GM21526 (cell line): ENCODE measurements at regions not wholly inside any gene's neighbourhood (a gene's known extent, or its start where the extent isn't known, plus 50 kb on each side); places are given as distances from the start of the nearest gene placed in this dataset.
"Not testable (repeated sequence)": the region's sequence is repeated elsewhere in the genome, so short reads cannot be mapped to it uniquely, and the experiment has no call there.

ENCODE experiments used
- ATAC-seq: cut with Tn5 transposase; IDR thresholded peaks from one replicate; pipeline ENCODE4 v1.9.1; 2021; ENCODE audit warnings: moderate library complexity; ENCODE audit not compliant: unreplicated experiment, low FRiP score

DNA sequence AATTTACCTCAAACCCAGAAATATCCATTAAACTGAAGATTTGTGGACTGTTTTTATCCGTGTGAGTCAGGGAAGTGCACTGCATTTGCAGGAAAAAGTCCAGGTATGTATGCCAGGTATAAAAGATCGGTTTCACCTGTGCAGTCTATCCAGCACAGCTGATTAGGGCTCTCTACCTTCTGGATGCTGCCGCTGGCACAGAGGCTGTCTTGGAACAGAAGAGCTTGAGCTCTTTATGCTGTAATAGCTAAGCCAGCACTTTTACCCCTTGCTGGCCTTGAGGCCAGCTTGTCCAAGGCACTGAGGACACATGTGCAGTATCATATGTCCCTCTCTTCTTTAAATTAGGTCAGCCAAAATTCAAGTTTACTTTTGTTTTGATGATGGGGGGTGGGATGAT, 851.0 kb downstream of the DIAPH3 start:
- ATAC-seq, result no peak

DNA sequence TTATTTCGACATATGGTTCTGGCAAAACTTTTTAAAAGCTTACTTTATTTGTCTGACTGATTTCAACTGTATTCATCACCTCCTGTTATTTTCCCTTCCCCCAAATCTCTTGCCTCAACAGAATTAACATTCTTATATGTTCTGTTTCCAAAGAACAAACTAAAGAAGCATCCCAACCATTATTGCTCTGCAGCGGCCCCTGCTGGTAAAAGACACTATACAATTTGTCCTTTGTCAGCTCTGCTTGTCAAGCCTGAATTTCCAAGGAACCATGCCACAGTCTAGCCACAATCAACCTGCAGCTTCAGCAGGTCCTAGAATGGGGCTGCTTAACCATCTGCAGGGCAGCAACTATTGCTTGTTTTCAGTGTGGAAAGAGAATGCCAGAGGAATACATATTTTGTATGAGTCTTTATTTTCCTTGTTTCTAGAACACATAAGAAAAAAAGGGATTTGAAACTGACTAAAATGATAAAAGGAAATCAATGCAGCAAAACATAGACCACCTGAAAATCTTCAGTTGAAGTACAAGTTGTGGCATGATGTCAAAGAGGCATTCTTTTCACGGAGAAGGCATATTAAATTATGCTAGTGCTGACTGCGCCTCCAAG, 845.3 kb downstream of the DIAPH3 start:
- peak; percentile 81 for ATAC-seq

DNA sequence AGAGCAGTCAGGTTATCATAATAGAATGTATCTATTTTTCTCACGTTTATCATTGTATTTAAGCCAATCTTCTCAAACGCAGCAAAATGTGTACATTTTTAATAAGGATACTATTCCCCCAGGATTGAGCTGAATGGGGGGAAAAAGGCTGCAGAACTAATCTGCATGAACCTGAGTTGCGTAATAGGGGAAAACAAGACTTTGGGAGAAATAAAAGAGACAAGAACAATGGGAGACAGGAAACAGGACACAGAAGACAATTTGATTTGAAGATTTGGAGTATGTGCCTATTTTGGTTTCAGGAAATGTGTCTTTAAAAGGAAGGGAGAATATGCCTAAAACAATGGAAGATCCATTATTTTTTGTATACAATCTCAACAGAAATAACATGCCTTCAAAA, 844.5 kb downstream of the DIAPH3 start:
- ATAC-seq, result no peak

DNA sequence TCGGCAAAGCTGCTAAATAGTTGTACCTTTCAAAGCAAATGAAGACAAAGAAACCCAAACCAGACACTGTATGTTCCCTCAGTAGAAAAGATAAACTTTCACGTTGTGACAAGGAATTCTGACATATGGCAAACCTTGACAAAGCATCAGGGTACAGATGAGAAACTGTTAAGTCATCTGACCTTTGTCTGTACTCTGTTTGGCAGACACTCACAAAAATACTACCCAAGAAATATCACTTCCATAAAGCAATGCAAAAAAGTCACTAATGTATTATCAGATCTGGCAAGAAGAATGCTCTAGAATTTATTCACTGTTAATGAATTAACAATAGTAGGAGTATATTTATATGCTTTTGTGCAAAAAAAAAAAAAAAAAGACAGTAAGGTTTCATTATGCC, 843.7 kb downstream of the DIAPH3 start:
- ATAC-seq, result no peak

DNA sequence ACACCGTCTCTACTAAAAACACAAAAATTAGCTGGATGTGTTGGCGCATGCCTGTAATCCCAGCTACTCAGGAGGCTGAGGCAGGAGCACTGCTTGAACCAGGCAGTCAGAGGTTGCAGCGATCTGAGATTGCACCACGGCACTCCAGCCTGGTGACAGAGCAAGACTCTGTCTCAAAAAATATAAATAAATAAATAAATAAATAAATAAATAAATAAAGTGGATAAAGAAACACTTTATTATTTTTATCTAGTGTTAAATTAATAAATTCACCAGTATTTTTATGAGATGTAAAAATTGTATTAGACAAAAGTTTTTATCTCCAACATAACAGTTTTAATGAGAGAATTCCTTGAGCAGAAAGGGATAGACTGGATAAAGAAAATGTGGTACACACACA, 839.3 kb downstream of the DIAPH3 start:
- ATAC-seq, result not testable (repeated sequence)

DNA sequence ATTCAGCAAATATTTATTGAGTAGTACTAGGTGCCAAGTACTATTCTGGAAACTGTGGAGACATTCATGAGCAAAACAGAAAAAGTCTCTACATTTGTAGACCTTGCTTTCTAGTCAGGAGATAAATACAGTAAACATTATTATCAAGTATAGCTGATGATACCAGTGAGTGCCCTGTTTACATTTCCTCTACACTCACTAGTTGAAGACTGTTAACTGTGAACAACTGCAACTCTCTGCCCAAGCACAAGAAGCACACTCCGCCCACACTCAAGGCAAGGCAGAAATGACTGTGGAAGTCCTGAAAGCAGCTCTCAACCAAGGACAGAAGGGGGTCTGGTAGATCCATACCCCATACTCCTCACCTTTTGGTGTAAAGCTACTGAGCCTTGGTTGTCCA, 837.0 kb downstream of the DIAPH3 start:
- ATAC-seq, result no peak

DNA sequence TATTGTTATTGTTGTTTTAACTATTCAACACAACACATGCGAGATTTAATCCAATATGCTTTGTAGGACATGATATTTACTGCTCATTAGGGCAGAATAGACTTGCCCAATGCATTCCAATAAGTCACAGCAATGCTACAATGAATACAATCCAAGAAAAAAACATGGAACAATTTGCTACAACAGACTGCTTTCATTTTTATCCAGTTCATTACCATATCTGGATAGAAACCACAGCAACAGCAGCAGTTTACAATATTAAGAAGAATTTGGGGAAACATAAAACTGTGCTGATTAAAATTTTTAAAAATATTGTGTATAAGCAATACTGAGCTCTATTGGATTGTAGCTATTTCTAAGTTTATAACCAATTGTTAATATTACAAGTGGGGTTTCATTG, 833.0 kb downstream of the DIAPH3 start:
- no peak for ATAC-seq

DNA sequence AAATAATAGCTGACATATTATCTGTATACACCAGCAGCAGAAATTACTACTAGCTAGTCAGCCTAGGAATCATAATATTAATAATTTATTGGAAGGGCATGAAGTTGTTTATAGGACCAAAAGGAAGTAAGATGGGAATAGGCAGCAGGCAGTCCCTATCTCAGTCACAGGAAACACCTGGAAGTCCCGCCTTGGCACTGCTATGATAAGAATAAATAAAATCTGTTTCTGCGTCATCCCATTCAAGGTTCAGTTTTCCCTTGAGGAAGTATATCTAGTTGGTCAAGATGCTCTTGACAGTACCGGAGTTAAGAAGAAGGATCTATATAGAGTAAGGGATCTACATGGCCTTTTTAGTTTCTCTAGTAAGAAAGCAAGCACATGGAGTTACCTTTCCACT, 830.8 kb downstream of the DIAPH3 start:
- ATAC-seq, result no peak

DNA sequence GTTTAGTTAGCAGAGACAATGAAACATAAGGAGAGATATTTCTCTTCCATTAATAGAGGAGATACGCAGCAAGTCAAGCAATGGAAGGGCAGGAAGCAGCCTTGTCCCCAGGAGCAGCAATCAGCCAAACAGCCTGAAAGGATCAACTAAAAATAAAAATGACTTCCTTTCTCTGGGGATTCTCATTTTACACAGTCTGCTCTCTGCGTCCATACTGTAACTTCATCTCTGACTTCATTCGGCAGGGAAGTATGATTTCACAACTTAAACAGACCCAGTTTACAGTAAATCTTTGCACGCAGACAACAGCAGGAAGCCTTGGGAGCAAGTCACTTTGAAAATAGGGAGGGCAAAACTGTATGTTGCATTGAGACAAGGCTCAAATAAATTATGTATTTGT, 826.7 kb downstream of the DIAPH3 start:
- no peak for ATAC-seq

DNA sequence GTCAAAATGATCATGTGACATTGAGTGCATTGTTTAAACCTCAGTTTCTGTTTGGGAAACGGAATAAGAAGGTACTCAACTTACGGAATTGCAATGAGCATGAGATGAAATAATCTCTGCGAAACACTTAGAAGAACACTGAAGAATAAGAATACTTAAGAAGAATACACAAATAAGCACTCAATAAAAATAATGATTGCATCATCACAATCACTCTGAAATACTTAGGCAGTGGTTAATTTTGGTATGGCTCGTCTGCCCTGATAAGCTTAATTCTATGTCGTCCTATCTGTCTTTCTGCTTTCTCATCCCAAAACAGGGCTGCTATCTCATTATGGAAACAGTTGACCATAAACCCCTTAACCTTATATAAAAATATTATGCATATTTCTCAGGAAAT, 823.6 kb downstream of the DIAPH3 start:
- ATAC-seq, result no peak

DNA sequence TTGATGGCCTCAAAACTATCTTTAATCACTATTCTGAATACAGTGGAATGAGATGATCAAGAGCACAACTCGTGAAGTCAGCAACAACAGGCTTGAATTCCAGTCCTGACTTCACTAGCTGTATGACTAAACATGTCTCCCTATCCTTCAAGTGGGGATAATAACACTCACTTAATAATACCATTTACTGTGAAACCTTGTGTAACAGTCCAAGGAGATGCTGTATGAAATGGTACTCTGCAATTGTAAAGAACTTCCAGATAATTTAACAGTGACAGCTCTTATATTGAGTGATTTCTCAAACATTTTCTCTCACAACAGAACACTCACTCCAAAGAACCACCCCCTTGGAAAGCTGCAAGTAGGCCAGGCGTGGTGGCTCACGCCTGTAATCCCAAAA, 823.1 kb downstream of the DIAPH3 start:
- no peak for ATAC-seq

DNA sequence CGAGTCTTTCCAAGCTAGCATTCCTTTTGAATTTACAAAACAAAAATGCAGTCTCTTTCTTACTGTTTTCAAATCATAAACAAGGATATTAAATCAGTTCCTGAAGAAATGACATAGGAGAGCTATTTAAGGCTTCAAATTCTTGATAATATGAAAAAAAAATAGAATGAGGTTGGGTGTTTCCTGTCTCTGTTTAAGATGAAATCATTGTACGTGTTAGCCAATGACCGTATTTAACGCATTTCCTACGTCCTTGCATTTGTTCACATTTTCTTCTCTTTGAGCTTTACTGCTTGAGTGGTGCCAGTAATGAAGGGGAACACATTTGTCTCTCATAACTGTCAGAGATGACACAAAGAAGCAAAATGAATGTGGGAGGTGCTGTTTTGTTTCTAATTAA, 821.3 kb downstream of the DIAPH3 start:
- no peak for ATAC-seq

DNA sequence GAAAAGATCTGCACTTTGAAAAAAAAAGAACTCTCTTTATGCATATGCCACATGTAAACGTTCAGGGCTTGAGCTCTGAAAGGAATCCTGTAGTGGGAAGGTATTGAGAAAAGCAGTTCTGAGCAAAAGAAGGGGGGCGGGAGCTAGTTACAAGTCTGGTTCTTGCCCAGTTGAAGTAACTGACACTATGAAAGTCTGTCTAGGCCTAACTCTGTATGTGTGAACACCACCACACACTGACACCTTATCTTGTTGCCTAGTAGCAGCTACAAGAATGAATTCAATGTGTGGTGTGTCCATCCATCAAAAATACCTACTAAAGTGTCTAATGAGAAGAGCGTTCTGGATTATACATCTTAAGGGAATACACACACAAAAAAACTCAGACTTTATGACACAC, 820.6 kb downstream of the DIAPH3 start:
- no peak for ATAC-seq

DNA sequence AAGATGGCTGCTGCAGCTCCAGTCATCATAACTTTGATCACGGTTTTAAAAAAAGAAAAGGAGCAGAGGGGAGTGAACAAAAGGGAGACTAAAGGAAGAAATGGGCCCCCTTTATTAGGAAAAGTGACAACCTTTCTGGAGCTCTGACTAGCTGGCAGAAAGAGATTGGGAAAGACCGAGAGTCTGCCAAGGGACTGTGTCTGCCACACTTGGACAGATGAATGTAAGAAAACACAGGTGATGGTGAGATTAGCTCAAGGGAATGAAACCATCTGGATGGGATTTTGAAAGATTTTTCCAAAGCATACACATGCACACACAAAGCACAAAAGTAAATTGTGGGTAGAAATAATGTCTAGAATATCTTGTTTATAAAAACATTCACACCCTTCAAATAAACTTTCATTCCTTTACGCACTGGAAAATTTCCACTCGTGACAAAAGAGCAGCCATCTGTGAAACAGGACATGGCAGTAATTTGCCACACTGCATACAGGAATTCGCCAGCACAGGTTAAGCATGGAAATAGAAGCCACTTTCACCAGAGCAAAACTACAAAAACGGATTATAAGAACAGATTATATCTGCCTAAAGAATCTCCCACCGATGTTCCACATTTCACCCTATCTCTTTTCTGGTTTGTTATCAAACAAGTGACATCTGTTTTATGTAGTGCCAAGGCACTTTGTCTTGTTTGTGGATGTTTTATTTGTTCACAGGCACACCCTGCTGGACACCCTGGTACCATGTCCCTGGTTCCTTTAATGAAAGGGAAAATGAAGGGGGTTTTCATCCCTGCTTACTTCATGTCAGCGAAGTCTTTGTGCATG, 819.5 kb downstream of the DIAPH3 start:
- no peak for ATAC-seq

DNA sequence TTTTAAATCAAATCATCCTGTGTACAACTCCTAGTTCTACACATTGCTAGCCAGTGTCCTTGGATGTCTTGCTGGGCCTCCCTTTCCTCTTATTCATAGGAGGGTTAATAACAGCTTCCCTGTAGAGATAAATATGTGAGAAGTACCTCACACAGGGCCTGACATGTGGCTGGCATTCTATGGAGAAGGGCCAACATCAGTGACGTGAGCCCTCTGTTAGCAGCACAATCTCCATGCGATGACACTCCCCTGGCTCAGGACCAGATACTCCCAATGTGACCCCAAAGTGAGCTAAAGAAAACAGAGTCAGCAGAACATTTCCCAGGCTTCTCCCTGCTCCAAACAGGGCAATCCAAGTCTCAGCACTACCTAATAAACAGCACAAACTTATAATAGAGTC, 818.4 kb downstream of the DIAPH3 start:
- no peak for ATAC-seq

DNA sequence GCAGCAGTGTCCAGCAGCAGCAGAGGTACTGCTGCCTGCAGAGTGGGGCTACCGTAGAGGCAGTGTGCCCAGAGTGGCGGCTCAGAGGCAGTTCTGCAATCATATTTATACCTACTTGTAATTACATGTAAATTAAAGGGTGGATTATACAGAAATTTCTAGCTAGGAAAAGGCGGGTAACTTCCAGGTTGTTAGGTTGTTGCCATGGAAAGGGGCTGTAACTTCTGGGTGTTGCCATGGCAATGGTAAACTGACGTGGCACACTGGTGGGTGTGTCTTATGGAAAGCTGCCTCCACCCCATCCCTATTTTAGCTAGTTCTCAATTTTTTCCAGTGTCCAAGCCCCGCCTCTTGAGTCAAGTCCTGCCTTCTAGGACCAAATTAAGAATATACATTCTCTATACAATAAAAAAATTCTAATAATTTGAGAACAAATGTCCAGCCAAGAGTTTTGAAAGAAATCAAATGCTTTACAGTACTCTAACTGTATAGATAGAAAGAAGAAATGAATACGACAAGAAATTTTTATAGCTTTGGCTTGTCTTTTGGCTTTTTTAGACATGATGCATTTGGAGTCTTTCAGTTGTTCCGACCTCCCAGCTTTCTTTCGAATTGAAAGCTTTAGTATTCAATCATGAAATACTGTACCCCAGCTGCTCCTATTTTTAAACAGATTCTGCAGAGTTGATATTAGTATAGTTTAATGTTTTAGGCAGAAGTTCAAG, 816.6 kb downstream of the DIAPH3 start:
- no peak for ATAC-seq

DNA sequence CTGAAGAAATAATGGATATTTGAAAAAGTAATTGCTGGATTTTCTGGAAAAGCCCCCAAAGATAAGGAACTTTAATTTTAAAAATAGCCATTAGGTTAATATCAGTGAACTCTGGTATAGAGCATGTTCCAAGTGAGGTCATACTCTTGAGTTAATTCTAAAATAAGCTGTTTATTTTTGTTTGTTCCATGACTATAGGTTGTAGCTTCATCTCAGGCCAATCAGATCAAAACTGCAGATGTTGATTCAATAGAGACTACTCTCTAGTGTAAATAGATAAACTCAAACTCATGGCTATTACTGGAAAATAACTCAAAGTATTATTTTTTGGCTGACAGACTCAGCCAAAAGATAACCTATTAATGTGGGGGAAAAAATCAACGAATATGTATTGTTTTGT, 815.1 kb downstream of the DIAPH3 start:
- ATAC-seq, result no peak

DNA sequence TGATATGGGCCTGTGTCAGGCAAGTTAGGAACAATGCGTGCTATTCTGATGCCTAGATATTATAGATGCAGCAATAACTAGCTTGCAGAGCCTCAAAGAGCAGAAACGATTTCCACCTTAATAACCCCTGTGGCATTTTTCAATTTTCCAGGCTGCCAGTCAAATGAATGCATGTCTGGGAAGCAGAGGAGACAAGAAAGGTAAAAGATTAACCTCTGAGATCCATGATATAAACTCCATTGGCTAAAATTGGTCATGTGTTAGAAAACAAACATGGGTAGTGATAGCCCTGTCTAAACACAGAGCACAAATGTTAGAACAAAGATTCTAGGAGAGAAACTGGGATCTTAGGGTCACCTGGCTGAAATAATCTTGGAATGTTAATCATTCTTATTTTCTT, 811.1 kb downstream of the DIAPH3 start:
- ATAC-seq, result no peak

DNA sequence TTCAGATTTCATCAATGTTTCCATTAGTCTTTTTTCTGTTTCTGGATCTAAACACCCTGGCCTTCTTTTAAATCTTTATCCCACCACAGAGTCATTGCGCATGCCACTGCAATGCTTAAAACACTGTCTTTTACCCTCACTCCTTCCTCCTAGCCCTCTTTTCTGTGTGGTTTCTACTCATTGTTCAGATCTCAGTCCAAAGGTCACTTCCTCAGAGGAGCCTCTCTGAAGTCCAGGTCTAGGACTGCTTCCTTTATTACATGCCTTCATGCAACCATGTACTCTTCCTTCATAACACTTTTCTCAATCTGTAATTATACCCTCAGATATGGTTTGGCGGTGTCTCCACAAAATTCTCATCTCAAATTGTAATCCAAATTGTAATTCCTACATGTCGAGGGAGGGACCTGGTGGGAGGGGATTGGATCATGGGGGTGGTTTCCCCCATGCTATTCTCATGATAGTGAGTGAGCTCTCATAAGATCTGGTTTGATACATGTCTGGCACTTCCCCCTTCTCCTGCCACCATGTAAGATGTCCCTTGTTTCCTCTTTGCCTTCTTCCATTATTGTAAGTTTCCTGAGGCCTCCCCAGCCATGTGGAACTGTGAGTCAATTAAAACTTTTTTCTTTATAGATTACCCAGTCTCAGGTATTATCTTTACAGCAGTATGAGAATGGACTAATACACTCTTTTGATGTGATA, 808.9 kb downstream of the DIAPH3 start:
- ATAC-seq, result no peak

DNA sequence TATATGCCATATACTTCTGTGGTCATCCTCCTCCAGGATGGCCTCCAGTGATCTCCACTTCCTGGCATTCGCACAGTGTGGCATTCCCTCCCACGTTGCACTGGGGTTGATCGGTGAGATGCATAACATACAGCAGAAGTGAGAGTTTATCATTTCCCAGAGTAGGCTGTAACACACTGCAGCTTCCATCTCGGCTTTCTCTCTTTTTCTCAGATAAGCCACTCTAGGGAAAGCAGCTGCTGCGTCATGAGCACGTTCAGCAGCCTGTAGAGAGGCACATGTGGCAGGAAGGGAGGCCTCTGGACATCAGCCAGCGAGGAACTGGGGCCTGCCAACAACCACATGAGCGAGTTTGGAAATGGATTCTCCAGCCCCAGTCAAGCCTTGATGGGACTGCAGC, 807.1 kb downstream of the DIAPH3 start:
- no peak for ATAC-seq

DNA sequence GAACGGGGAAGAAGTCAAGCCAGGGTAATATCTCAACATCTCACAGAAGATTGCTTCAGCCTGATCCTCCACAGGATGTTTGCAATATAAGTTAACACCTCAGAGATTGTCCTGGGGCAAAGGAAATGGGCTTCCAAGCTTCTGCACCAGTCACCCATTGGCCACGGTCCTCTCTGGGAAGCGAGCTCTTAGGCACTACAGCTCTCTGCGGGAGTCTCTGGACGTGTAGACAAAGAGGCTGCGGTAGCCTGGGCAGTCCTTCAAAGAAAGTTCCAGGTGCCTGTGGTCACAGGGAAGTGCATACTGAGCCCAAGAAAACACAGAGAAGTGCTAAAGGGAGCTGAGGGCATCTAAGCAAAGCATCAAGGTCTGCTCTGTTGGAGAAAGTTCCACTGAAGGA, 805.7 kb downstream of the DIAPH3 start:
- no peak for ATAC-seq
